Neural cell (in vitro differentiated cells): ENCODE measurements at regions not wholly inside any gene's neighbourhood (a gene's known extent, or its start where the extent isn't known, plus 50 kb on each side); places are given as distances from the start of the nearest gene placed in this dataset.

Experiments
- H2AFZ ChIP-seq: fragments of 200-600, 300-800 bp; sonication (generic), shearing (Covaris generic); 2 replicates; pipeline ENCODE4 v1.6.0; 2014; ENCODE audit warnings: low read depth, mild to moderate bottlenecking, antibody characterized with exemption, low read length, moderate library complexity
- H3F3A ChIP-seq: fragments of 200-600 bp; shearing (Covaris generic); 2 replicates; pipeline ENCODE4 v1.6.1; 2016; ENCODE audit warnings: mild to moderate bottlenecking, moderate library complexity, mixed read lengths, antibody characterized with exemption, low read length; ENCODE audit not compliant: insufficient read depth, poor library complexity, severe bottlenecking
- H3K27ac ChIP-seq: fragments of 200-600, 300-800 bp; sonication (generic), shearing (Covaris generic); 2 replicates; pipeline ENCODE4 v1.5.1; 2014; ENCODE audit warnings: mild to moderate bottlenecking, low read length, moderate library complexity
- H3K27me3 ChIP-seq: fragments of 300-800, 200-600 bp; sonication (generic), shearing (Covaris generic); 2 replicates; pipeline ENCODE4 v1.6.0; 2014; ENCODE audit warnings: mild to moderate bottlenecking, low read depth, low read length, moderate library complexity; ENCODE audit not compliant: insufficient read depth
- H3K36me3 ChIP-seq: fragments of 300-800, 200-600 bp; sonication (generic), shearing (Covaris generic); 2 replicates; pipeline ENCODE4 v1.5.1; 2014; ENCODE audit warnings: mild to moderate bottlenecking, antibody characterized with exemption, low read length, moderate library complexity; ENCODE audit not compliant: insufficient read depth
- H3K4me2 ChIP-seq: fragments of 300-800, 200-600 bp; sonication (generic), shearing (Covaris generic); 2 replicates; pipeline ENCODE4 v1.6.0; 2014; ENCODE audit warnings: mild to moderate bottlenecking, low read length
- H3K4me3 ChIP-seq: fragments of 300-800, 200-600 bp; sonication (generic), shearing (Covaris generic); 2 replicates; pipeline ENCODE4 v1.5.1; 2014; ENCODE audit warnings: mild to moderate bottlenecking, low read length, moderate library complexity
- H3K79me2 ChIP-seq: fragments of 200-600 bp; shearing (Covaris generic); replicated peaks from 2 replicates; pipeline ENCODE4 v1.6.0; 2014; ENCODE audit warnings: mild to moderate bottlenecking, low read length, moderate library complexity; ENCODE audit not compliant: insufficient read depth
- H3K9ac ChIP-seq: fragments of 300-800, 200-600 bp; sonication (generic), shearing (Covaris generic); 2 replicates; pipeline ENCODE4 v1.6.1; 2016; ENCODE audit warnings: mild to moderate bottlenecking, low read length, mixed read lengths
- H3K9me2 ChIP-seq: fragments of 200-600 bp; shearing (Covaris generic); 2 replicates; pipeline ENCODE4 v1.6.1; 2016; ENCODE audit warnings: mild to moderate bottlenecking, low read length, mixed read lengths; ENCODE audit not compliant: insufficient read depth
- H3K9me3 ChIP-seq: fragments of 200-600, 300-800 bp; sonication (generic), shearing (Covaris generic); 2 replicates; pipeline ENCODE4 v1.6.1; 2016; ENCODE audit warnings: mild to moderate bottlenecking, mixed run types, low read length, moderate library complexity, mixed read lengths
- H4K20me1 ChIP-seq: fragments of 200-600 bp; shearing (Covaris generic); 2 replicates; pipeline ENCODE4 v1.6.1; 2016; ENCODE audit warnings: mild to moderate bottlenecking, mixed run types; ENCODE audit not compliant: insufficient read depth
- EP300 ChIP-seq: fragments of 450-650 bp; conservative IDR thresholded peaks from 2 replicates; pipeline ENCODE4 v1.6.1; 2014; ENCODE audit warnings: antibody characterized with exemption, mild to moderate bottlenecking, moderate library complexity; ENCODE audit not compliant: poor library complexity, severe bottlenecking
- EZH2 ChIP-seq: fragments of 200-600, 300-800 bp; shearing (Covaris generic), sonication (generic); IDR thresholded peaks from 2 replicates; pipeline ENCODE4 v1.6.1; 2014; ENCODE audit warnings: antibody characterized with exemption, low read length, borderline replicate concordance, mild to moderate bottlenecking; ENCODE audit not compliant: insufficient read depth, poor library complexity, severe bottlenecking
- MXI1 ChIP-seq: fragments of 450-650 bp; conservative IDR thresholded peaks from 2 replicates; pipeline ENCODE4 v1.6.1; 2014; ENCODE audit warnings: antibody characterized with exemption, mild to moderate bottlenecking; ENCODE audit not compliant: poor library complexity, severe bottlenecking
- POLR2AphosphoS5 ChIP-seq: IDR thresholded peaks from 2 replicates; pipeline ENCODE4 v1.6.1; 2012
- RAD21 ChIP-seq: fragments of 450-650 bp; conservative IDR thresholded peaks from 2 replicates; pipeline ENCODE4 v1.6.1; 2014; ENCODE audit warnings: antibody characterized with exemption, mild to moderate bottlenecking, moderate library complexity
- SMC3 ChIP-seq: fragments of 450-650 bp; conservative IDR thresholded peaks from 2 replicates; pipeline ENCODE4 v1.6.1; 2014; ENCODE audit warnings: antibody characterized with exemption, mild to moderate bottlenecking, moderate library complexity; ENCODE audit not compliant: poor library complexity
- TAF1 ChIP-seq: IDR thresholded peaks from 2 replicates; pipeline ENCODE4 v1.6.1; 2012; ENCODE audit warnings: low read depth
- TF ChIP-seq, protein P1 (sequence below): IDR thresholded peaks from 2 replicates; pipeline ENCODE4 v1.6.1; 2012; ENCODE audit warnings: borderline replicate concordance
- TF ChIP-seq, protein P2 (sequence below): fragments of 450-650 bp; IDR thresholded peaks from 2 replicates; pipeline ENCODE4 v1.5.1; 2014; ENCODE audit warnings: antibody characterized with exemption, mild to moderate bottlenecking, moderate library complexity; ENCODE audit not compliant: poor library complexity, severe bottlenecking

- Histone ChIP-seq H3K27me3 (no peaks in the 10 kb centered on the region), H2AFZ (no peak overlapping the region), H3K79me2 (no peaks in the 10 kb centered on the region), H3K9ac (no peak overlapping the region), H3K9me2 (no peaks in the 10 kb centered on the region), H3F3A (no peaks in the 10 kb centered on the region), H3K27ac (no peak overlapping the region), H3K4me3 (no peak overlapping the region), H3K9me3 (no peaks in the 10 kb centered on the region), H3K36me3 (no peaks in the 10 kb centered on the region), H4K20me1 (no peaks in the 10 kb centered on the region), H3K4me2 (no peak overlapping the region)
- TF ChIP-seq SMC3 (no peak), MXI1 (no peak), EP300 (no peak)
- TF ChIP-seq, protein P1, sequence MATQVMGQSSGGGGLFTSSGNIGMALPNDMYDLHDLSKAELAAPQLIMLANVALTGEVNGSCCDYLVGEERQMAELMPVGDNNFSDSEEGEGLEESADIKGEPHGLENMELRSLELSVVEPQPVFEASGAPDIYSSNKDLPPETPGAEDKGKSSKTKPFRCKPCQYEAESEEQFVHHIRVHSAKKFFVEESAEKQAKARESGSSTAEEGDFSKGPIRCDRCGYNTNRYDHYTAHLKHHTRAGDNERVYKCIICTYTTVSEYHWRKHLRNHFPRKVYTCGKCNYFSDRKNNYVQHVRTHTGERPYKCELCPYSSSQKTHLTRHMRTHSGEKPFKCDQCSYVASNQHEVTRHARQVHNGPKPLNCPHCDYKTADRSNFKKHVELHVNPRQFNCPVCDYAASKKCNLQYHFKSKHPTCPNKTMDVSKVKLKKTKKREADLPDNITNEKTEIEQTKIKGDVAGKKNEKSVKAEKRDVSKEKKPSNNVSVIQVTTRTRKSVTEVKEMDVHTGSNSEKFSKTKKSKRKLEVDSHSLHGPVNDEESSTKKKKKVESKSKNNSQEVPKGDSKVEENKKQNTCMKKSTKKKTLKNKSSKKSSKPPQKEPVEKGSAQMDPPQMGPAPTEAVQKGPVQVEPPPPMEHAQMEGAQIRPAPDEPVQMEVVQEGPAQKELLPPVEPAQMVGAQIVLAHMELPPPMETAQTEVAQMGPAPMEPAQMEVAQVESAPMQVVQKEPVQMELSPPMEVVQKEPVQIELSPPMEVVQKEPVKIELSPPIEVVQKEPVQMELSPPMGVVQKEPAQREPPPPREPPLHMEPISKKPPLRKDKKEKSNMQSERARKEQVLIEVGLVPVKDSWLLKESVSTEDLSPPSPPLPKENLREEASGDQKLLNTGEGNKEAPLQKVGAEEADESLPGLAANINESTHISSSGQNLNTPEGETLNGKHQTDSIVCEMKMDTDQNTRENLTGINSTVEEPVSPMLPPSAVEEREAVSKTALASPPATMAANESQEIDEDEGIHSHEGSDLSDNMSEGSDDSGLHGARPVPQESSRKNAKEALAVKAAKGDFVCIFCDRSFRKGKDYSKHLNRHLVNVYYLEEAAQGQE, result no peak
These were observed 174.1 kb upstream of the RFX3 start for GRCh38 chr9:3699883-3700282.

DNA sequence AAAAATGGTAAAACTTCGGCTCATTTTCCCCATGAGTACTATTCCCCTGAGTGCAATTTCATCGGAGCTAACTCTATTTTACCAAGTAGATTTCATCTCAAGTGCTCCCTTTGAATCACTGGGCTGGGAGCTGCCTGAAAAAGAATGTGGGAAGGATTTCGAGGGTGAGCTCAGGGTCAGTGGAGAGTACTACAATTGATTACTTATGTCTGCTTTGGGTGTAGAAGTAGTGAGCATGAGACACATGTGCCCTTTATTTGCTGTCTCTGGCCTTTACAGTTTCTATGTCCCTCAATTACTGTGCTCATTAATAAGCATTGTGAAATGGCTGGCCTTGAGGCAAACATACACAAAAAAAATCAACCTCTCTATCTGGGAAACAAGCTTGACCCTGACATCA is 172.7 kb upstream of the RFX3 start:
- no peaks in the 10 kb centered on the region for H3K9me2 ChIP-seq
- H2AFZ ChIP-seq, result no peak overlapping the region
- no peaks in the 10 kb centered on the region for H3F3A ChIP-seq
- no peaks in the 10 kb centered on the region for H3K79me2 ChIP-seq
- H3K27me3 ChIP-seq, result no peaks in the 10 kb centered on the region
- H3K4me2 ChIP-seq, result no peak overlapping the region
- no peaks in the 10 kb centered on the region for H3K9me3 ChIP-seq
- H4K20me1 ChIP-seq, result no peaks in the 10 kb centered on the region
- H3K9ac ChIP-seq, result no peak overlapping the region
- no peaks in the 10 kb centered on the region for H3K36me3 ChIP-seq
- no peak overlapping the region for H3K27ac ChIP-seq
- no peak for TF ChIP-seq POLR2AphosphoS5
- no peak for TF ChIP-seq RAD21
- TF ChIP-seq, protein P2, sequence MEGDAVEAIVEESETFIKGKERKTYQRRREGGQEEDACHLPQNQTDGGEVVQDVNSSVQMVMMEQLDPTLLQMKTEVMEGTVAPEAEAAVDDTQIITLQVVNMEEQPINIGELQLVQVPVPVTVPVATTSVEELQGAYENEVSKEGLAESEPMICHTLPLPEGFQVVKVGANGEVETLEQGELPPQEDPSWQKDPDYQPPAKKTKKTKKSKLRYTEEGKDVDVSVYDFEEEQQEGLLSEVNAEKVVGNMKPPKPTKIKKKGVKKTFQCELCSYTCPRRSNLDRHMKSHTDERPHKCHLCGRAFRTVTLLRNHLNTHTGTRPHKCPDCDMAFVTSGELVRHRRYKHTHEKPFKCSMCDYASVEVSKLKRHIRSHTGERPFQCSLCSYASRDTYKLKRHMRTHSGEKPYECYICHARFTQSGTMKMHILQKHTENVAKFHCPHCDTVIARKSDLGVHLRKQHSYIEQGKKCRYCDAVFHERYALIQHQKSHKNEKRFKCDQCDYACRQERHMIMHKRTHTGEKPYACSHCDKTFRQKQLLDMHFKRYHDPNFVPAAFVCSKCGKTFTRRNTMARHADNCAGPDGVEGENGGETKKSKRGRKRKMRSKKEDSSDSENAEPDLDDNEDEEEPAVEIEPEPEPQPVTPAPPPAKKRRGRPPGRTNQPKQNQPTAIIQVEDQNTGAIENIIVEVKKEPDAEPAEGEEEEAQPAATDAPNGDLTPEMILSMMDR, result no peak
- no peak for TF ChIP-seq EP300
- TF ChIP-seq SMC3, result no peak
- TF ChIP-seq, protein P1, result no peak
- no peak for TF ChIP-seq MXI1
- no peak for TF ChIP-seq EZH2
- TF ChIP-seq TAF1, result no peak
- H3K4me3 ChIP-seq, result no peak overlapping the region
